ENCODE measurements at regions not wholly inside any gene's neighbourhood (a gene's known extent, or its start where the extent isn't known, plus 50 kb on each side); places are given as distances from the start of the nearest gene placed in this dataset.
"Not testable (repeated sequence)": the region's sequence is repeated elsewhere in the genome, so short reads cannot be mapped to it uniquely, and the experiment has no call there.

- no peak for DNase-seq
Observed at GRCh38 chr5:117010574-117010973, 436.0 kb upstream of the SEMA6A start.

GRCh38 chr5:116998024-116998423, 423.4 kb upstream of the SEMA6A start:
- no peak for DNase-seq

- no peak for DNase-seq
Observed at GRCh38 chr5:116992681-116993080, 418.1 kb upstream of the SEMA6A start.

GRCh38 chr5:116989995-116990394, 415.4 kb upstream of the SEMA6A start:
- peak in 1 of 3 experiments; percentile 6 for DNase-seq

GRCh38 chr5:116982035-116982434, 407.4 kb upstream of the SEMA6A start:
- DNase-seq = peak in 1 of 3 experiments; percentile 32

GRCh38 chr5:116980581-116980980, 406.0 kb upstream of the SEMA6A start:
- no peak for DNase-seq

GRCh38 chr5:116976767-116977166, 402.1 kb upstream of the SEMA6A start:
- no peak for DNase-seq

- no peak for DNase-seq
Observed at GRCh38 chr5:116971131-116971530, 396.5 kb upstream of the SEMA6A start.

GRCh38 chr5:116970318-116970717, 395.7 kb upstream of the SEMA6A start:
- DNase-seq = peak; percentile 45 to 84 (median 52)

GRCh38 chr5:116964438-116964837, 389.8 kb upstream of the SEMA6A start:
- no peak for DNase-seq

GRCh38 chr5:116961021-116961420, 386.4 kb upstream of the SEMA6A start:
- no peak for DNase-seq

GRCh38 chr5:116959843-116960242, 385.2 kb upstream of the SEMA6A start:
- no peak for DNase-seq

- peak in 2 of 3 experiments; percentile 3 to 64 for DNase-seq
Observed at GRCh38 chr5:116953251-116953930, 378.8 kb upstream of the SEMA6A start.

GRCh38 chr5:116951219-116951618, 376.6 kb upstream of the SEMA6A start:
- DNase-seq = no peak

GRCh38 chr5:116947691-116948528, 373.3 kb upstream of the SEMA6A start:
- DNase-seq = peak; percentile 14 to 63 (median 53)

- DNase-seq = not testable (repeated sequence)
Observed at GRCh38 chr5:116945613-116946382, 371.2 kb upstream of the SEMA6A start.

GRCh38 chr5:116944183-116944582, 369.6 kb upstream of the SEMA6A start:
- DNase-seq = no peak

- no peak for DNase-seq
Observed at GRCh38 chr5:116942622-116943021, 368.0 kb upstream of the SEMA6A start.

GRCh38 chr5:116939641-116940040, 365.0 kb upstream of the SEMA6A start:
- no peak for DNase-seq

GRCh38 chr5:116938488-116938887, 363.9 kb upstream of the SEMA6A start:
- DNase-seq = peak in 2 of 3 experiments; percentile 8 to 26

GRCh38 chr5:116935561-116936162, 361.0 kb upstream of the SEMA6A start:
- DNase-seq = no peak

GRCh38 chr5:116930616-116931015, 356.0 kb upstream of the SEMA6A start:
- peak in 1 of 3 experiments; percentile 1 for DNase-seq

GRCh38 chr5:116923344-116923743, 348.7 kb upstream of the SEMA6A start:
- DNase-seq = peak in 2 of 3 experiments; percentile 3 to 57

Data from NCI-H1417 (cell line).